ENCODE measurements at regions not wholly inside any gene's neighbourhood (a gene's known extent, or its start where the extent isn't known, plus 50 kb on each side); places are given as distances from the start of the nearest gene placed in this dataset.

- no peak for TF ChIP-seq CTCF (IDR thresholded peaks at IDR 0.05; ENCODE audit: low read depth, low read length)
- DNase-seq (ENCODE audit: extremely low read depth, low read depth) = no peak
Measured at GRCh38 chr20:40472905-40473304, 216.1 kb downstream of the MAFB start.

DNA sequence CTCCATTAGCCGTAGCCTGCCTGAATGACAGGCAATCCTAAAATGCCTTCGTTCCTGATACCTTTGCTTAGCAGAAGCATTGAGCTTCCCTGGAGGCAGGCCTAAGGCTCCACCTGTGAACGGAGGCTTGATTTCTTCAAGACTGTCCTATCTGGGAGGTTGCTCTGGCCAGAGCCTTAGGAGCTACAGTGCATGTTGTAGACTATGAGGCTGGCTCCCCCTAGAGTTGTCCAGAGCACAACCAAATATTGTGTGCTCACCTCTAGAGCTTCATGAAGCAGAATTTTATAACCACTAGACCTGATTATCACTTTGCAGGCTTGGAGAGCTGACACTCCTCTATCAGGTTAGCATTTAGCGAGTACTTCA, 217.8 kb downstream of the MAFB start:
- no peak; the same call in 1 of the 2 replicates for TF ChIP-seq CTCF (IDR thresholded peaks at IDR 0.05; ENCODE audit: low read depth, low read length)
- DNase-seq (ENCODE audit: extremely low read depth, low read depth) = no peak

DNA sequence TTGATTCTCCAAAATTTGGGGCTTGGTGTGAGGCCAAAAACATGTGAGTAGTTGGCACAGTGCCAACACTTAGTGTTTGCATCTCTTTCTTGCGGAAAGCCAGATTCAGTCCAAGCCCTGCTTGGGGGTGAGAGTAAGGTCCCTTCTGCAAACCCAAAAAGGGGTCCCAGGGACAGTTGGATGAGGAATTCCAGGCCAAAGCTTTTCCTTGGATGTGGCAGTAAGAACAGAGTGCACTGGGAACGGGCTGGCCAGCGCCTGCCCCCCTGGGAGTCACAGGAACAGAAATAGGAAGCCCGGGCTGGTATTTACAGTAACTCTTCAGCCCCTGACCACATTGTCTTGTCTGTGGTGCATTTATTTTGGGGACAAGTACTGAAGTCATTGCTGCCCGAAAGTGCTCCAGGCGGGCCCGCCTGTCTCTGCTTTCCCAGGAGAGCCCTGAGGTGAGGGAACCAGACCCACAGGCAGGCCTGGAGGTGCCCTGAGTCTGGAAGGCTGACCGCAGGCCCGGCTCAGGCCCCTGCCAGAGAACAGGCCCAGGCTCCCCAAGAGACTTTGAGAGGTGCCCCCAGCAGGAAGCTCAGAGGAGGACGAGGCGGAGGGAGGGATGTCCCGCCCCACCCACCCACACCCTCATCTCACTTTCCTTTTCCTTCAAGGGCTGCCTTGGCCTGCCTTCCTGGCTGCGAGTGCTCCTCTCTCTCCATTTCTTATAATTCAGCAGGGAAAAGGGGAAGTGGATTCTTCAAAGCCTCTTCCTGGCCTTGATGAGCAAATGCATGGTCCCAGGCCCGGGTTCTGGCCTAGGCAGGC, 218.4 kb downstream of the MAFB start:
- no peak for DNase-seq (ENCODE audit: extremely low read depth, low read depth)
- no peak for TF ChIP-seq CTCF (IDR thresholded peaks at IDR 0.05; ENCODE audit: low read depth, low read length)

DNA sequence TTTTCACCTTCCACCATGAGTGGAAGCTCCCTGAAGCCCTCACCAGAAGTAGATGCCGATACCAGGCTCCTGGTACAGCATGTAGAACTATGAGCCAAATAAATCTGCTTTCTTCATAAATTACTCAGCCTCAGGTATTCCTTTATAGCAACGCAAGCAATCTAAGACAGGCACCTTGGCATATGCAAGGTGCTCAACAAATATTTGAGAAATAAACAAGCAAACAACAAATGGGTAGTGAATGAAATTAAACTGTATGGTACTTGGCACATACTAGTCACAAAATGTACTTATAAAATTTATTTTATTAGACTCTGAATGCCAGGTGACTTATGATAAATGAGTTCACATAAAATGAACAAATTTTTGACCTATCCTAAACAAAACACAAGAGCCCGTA, 220.3 kb downstream of the MAFB start:
- no peak for DNase-seq (ENCODE audit: extremely low read depth, low read depth)
- TF ChIP-seq CTCF (IDR thresholded peaks at IDR 0.05; ENCODE audit: low read depth, low read length) = no peak

DNA sequence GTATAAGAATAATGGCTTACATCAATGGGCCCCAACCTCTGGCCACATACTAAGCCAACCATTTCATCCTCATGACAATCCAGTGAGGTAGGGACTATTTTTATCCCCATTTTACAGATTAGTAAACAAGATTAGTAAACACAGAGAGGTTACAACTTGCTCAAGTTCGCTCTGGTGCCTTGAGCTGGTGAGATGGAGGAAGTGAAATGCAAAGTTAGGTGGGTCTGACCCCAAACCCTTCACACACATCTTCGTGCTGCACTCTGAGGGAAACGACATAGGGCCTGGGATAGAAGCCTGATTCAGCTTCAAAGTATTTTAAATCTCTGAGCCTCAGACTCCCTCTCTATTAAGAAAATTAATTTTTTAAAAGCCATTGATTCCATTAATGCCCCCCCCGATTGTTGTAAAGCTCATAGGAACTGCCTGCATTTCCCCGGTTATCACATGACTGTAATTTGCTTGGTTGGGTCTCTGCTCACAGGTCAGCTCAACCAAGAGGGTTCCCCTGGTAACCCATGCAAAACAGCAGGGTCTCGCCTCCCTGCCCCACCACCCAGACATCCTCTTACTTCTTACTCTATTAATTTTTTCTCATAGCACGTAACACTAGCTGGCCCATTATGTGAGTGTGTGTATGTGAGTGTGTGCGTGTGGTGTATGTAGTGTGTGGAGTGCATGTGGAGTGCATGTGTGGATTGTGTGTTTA, 221.2 kb downstream of the MAFB start:
- no peak for TF ChIP-seq CTCF (IDR thresholded peaks at IDR 0.05; ENCODE audit: low read depth, low read length)
- no peak for DNase-seq (ENCODE audit: extremely low read depth, low read depth)

DNA sequence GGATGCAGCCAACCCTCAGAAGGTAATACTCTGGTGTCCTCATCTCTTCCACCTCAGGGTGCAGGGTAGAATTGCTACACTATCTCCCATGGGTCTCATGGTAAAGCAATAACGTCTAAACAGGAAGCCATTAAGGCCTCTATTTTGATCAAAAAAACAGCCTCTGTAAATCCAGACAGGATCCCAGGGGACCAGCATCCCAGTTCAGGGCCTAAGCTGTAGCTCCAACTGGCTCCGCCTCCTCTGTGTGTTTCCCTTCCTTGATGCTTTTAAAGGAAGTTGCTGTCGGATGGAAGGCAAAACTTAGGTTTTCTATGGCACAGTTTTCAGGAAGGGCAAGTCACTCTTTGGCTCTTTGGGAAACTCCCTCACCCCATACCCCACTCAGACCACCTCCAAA, 222.0 kb downstream of the MAFB start:
- no peak for DNase-seq (ENCODE audit: extremely low read depth, low read depth)

More for the DNA sequence above, 222.0 kb downstream of the MAFB start:
- no peak for TF ChIP-seq CTCF (IDR thresholded peaks at IDR 0.05; ENCODE audit: low read depth, low read length)
